ENCODE measurements at regions not wholly inside any gene's neighbourhood (a gene's known extent, or its start where the extent isn't known, plus 50 kb on each side); places are given as distances from the start of the nearest gene placed in this dataset.

DNA sequence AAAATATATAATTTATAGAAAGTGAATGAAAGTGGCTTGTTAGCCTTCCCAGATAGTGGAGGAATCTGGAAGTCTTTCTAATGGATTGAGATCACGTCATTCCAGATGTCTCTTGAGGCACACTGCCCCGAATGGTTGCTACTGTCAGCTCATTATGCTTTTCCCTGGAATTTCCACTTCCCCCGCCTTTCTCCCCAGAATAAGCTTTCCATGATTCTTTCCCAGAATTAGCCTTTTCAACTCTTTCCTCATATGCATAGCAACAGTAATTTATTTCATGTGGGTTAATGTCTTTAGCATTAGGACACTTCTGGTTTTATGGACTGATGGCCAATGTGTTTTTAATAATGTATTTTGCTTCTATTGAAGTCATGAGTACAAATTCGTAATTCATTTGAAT lies 81.5 kb downstream of the PALM2AKAP2 start:
- H3K27me3 ChIP-seq, result no peaks in the 10 kb centered on the region
- TF ChIP-seq CTCF (IDR thresholded peaks at IDR 0.05), result no peak
- peak overlapping the region; percentile 68 to 94 for H3K27ac ChIP-seq
- DNase-seq (ENCODE audit: low spot score), result no peak
- no peaks in the 10 kb centered on the region for H3K9me3 ChIP-seq
- H3K4me1 ChIP-seq, result peaks cover 0 to 68% of the 10 kb centered on the region in 2 donors
- H3K4me3 ChIP-seq, result no peak overlapping the region
- no peaks in the 10 kb centered on the region for H3K36me3 ChIP-seq

GRCh38 chr9:109861918-109862317 lies 81.9 kb downstream of the PALM2AKAP2 start:
- H3K27ac ChIP-seq, result peak overlapping the region; percentile 68 to 94
- no peaks in the 10 kb centered on the region for H3K36me3 ChIP-seq
- no peaks in the 10 kb centered on the region for H3K27me3 ChIP-seq
- no peak for TF ChIP-seq CTCF (IDR thresholded peaks at IDR 0.05)
- no peak for DNase-seq (ENCODE audit: low spot score)
- no peak overlapping the region for H3K4me3 ChIP-seq
- H3K9me3 ChIP-seq, result no peaks in the 10 kb centered on the region
- peaks cover 0 to 72% of the 10 kb centered on the region in 2 donors for H3K4me1 ChIP-seq

- Histone ChIP-seq H3K27ac (peak overlapping the region; percentile 68 to 94), H3K4me3 (no peak overlapping the region), H3K27me3 (no peaks in the 10 kb centered on the region), H3K36me3 (no peaks in the 10 kb centered on the region), H3K9me3 (no peaks in the 10 kb centered on the region), H3K4me1 (peaks cover 0 to 73% of the 10 kb centered on the region in 2 donors)
- no peak for TF ChIP-seq CTCF (IDR thresholded peaks at IDR 0.05)
- DNase-seq (ENCODE audit: low spot score), result no peak
Measured at GRCh38 chr9:109862452-109862851, 82.5 kb downstream of the PALM2AKAP2 start.

- peak overlapping the region; percentile 68 to 94 for H3K27ac ChIP-seq
- no peak for DNase-seq (ENCODE audit: low spot score)
- H3K36me3 ChIP-seq, result no peaks in the 10 kb centered on the region
- TF ChIP-seq CTCF (IDR thresholded peaks at IDR 0.05), result no peak
- no peaks in the 10 kb centered on the region for H3K27me3 ChIP-seq
- no peaks in the 10 kb centered on the region for H3K9me3 ChIP-seq
- peaks cover 0 to 73% of the 10 kb centered on the region in 2 donors for H3K4me1 ChIP-seq
- no peak overlapping the region for H3K4me3 ChIP-seq
Measured at GRCh38 chr9:109863961-109864360, 84.0 kb downstream of the PALM2AKAP2 start.

GRCh38 chr9:109865521-109865920 lies 85.5 kb downstream of the PALM2AKAP2 start:
- no peak for TF ChIP-seq CTCF (IDR thresholded peaks at IDR 0.05)
- no peaks in the 10 kb centered on the region for H3K9me3 ChIP-seq
- no peaks in the 10 kb centered on the region for H3K36me3 ChIP-seq
- no peak for DNase-seq (ENCODE audit: low spot score)
- no peaks in the 10 kb centered on the region for H3K27me3 ChIP-seq
- H3K27ac ChIP-seq, result peak overlapping the region; percentile 72 to 94
- no peak overlapping the region for H3K4me3 ChIP-seq
- H3K4me1 ChIP-seq, result peaks cover 0 to 65% of the 10 kb centered on the region in 2 donors

GRCh38 chr9:109868207-109868606 lies 88.2 kb downstream of the PALM2AKAP2 start:
- TF ChIP-seq CTCF (IDR thresholded peaks at IDR 0.05), result no peak
- H3K4me1 ChIP-seq, result peaks cover 0 to 40% of the 10 kb centered on the region in 2 donors
- no peak for DNase-seq (ENCODE audit: low spot score)
- H3K27ac ChIP-seq, result peak overlapping the region; percentile 72 to 94
- H3K9me3 ChIP-seq, result no peaks in the 10 kb centered on the region
- no peaks in the 10 kb centered on the region for H3K27me3 ChIP-seq
- H3K4me3 ChIP-seq, result no peak overlapping the region
- H3K36me3 ChIP-seq, result no peaks in the 10 kb centered on the region
